DMS79 treated with DMSO at 0.1 percent for 48 hours (cell line): ENCODE measurements at regions not wholly inside any gene's neighbourhood (a gene's known extent, or its start where the extent isn't known, plus 50 kb on each side); places are given as distances from the start of the nearest gene placed in this dataset.
"Not testable (repeated sequence)": the region's sequence is repeated elsewhere in the genome, so short reads cannot be mapped to it uniquely, and the experiment has no call there.

Experiments used
- DNase-seq: peaks from one replicate; lab custom pipeline; 2025; lab: John Stamatoyannopoulos, UW

GRCh38 chr2:128613876-128614275 lies 295.2 kb upstream of the HS6ST1 start:
- no peak for DNase-seq

GRCh38 chr2:128614907-128615306 lies 296.2 kb upstream of the HS6ST1 start:
- DNase-seq, result not testable (repeated sequence)

- DNase-seq, result no peak
These were observed 296.9 kb upstream of the HS6ST1 start for GRCh38 chr2:128615571-128615970.

- DNase-seq, result no peak
These were observed 298.4 kb upstream of the HS6ST1 start for GRCh38 chr2:128617029-128617590.

- no peak for DNase-seq
These were observed 299.0 kb upstream of the HS6ST1 start for GRCh38 chr2:128617661-128618060.

GRCh38 chr2:128618642-128619041 lies 300.0 kb upstream of the HS6ST1 start:
- no peak for DNase-seq

- DNase-seq, result no peak
These were observed 301.0 kb upstream of the HS6ST1 start for GRCh38 chr2:128619471-128620325.

- no peak for DNase-seq
These were observed 302.4 kb upstream of the HS6ST1 start for GRCh38 chr2:128621074-128621473.

- DNase-seq, result no peak
These were observed 303.7 kb upstream of the HS6ST1 start for GRCh38 chr2:128622371-128622770.

GRCh38 chr2:128622955-128623620 lies 304.4 kb upstream of the HS6ST1 start:
- DNase-seq, result no peak

GRCh38 chr2:128623776-128624761 lies 305.4 kb upstream of the HS6ST1 start:
- DNase-seq, result no peak

GRCh38 chr2:128624956-128625355 lies 306.3 kb upstream of the HS6ST1 start:
- DNase-seq, result no peak

GRCh38 chr2:128625421-128625820 lies 306.8 kb upstream of the HS6ST1 start:
- DNase-seq, result no peak

GRCh38 chr2:128625963-128626759 lies 307.5 kb upstream of the HS6ST1 start:
- no peak for DNase-seq

GRCh38 chr2:128626760-128627511 lies 308.3 kb upstream of the HS6ST1 start:
- no peak for DNase-seq

- DNase-seq, result no peak
These were observed 309.5 kb upstream of the HS6ST1 start for GRCh38 chr2:128628206-128628605.

GRCh38 chr2:128628996-128629395 lies 310.3 kb upstream of the HS6ST1 start:
- no peak for DNase-seq

- DNase-seq, result no peak
These were observed 312.5 kb upstream of the HS6ST1 start for GRCh38 chr2:128630974-128631697.

GRCh38 chr2:128631698-128632500 lies 313.2 kb upstream of the HS6ST1 start:
- DNase-seq, result no peak
